MM.1S (cell line): ENCODE measurements at regions not wholly inside any gene's neighbourhood (a gene's known extent, or its start where the extent isn't known, plus 50 kb on each side); places are given as distances from the start of the nearest gene placed in this dataset.

Experiments
- CTCF ChIP-seq: fragments of 300-600 bp; sonication (generic); IDR thresholded peaks from 2 replicates; pipeline ENCODE4 v1.5.1; 2016; ENCODE audit warnings: antibody characterized with exemption, low read length, mixed read lengths
- EZH2 ChIP-seq: fragments of 300-600 bp; sonication (generic); optimal IDR thresholded peaks from 2 replicates; pipeline ENCODE3; 2017; ENCODE audit warnings: low read depth, mild to moderate bottlenecking, antibody characterized with exemption, low read length, mixed read lengths

GRCh38 chr13:74021505-74021904 lies 112.7 kb downstream of the KLF12 start:
- TF ChIP-seq CTCF (no peak), EZH2 (no peak)
